HepG2 (cell line): ENCODE measurements at regions not wholly inside any gene's neighbourhood (a gene's known extent, or its start where the extent isn't known, plus 50 kb on each side); places are given as distances from the start of the nearest gene placed in this dataset.

ENCODE experiments used
- ATAC-seq: fragments of 200-7000 bp; cut with Tn5 transposase; 3 replicates; pipeline ENCODE4 v1.9.1; 2020; ENCODE audit warnings: mild to moderate bottlenecking, moderate library complexity
- BruUV-seq: library from RNA; stranded (reverse); fragments of 400-500 nt; replicated peaks from 2 replicates; lab custom pipeline; 2021; lab: Mats Ljungman, UMichigan
- CTCF ChIA-PET: fragments of 300-600 bp; formaldehyde crosslinking; extraction: SDS; loops from one replicate; lab custom pipeline; 2021; ENCODE audit warnings: low total read pairs, inconsistent platforms, low intra/inter-chr PET ratio; lab: Yijun Ruan, JAX
- POLR2A ChIA-PET: fragments of 350-600 bp; sonication (Branson Sonifier 250); formaldehyde crosslinking; loops from one replicate; lab custom pipeline; 2020; ENCODE audit warnings: antibody characterized with exemption, inconsistent platforms; lab: Yijun Ruan, JAX
- DNase-seq: peaks from one replicate; pipeline ENCODE4 v3.0.0-alpha.2; 2015; ENCODE audit warnings: low spot score
- FAIRE-seq: peaks from 3 replicates; lab custom pipeline; 2011; peaks lifted over from hg19 to GRCh38; lab: Jason Lieb, UNC
- H2AFZ ChIP-seq: one replicate; pipeline ENCODE4 v1.6.1; 2011; ENCODE audit warnings: low read length, inconsistent platforms
- H3K27ac ChIP-seq: fragments of 300-600 bp; 3 replicates; pipeline ENCODE4 v1.8.0; 2011; ENCODE audit warnings: mixed run types, mild to moderate bottlenecking, mixed read lengths, low read length, inconsistent platforms; ENCODE audit not compliant: insufficient read depth; ENCODE audit errors: extremely low read length
- H3K27me3 ChIP-seq, 2 experiments: fragments of 200-600 bp in 1 of 2; 2 replicates in 1 of 2; 3 replicates in 1 of 2; pipeline versions ENCODE4 v1.6.0 to v1.8.0; 2011; ENCODE audit warnings: low read length in 2 of 2, mild to moderate bottlenecking in 2 of 2, moderate library complexity in 2 of 2, inconsistent platforms in 1 of 2; ENCODE audit not compliant: insufficient read depth in 2 of 2, control insufficient read depth in 1 of 2
- H3K36me3 ChIP-seq, 2 experiments: fragments of 200-600 bp in 1 of 2; replicated peaks in 1 of 2; 2 replicates in 1 of 2; 3 replicates in 1 of 2; pipeline versions ENCODE4 v1.5.1 to v1.8.0; 2011; ENCODE audit warnings: low read length in 2 of 2, inconsistent platforms in 1 of 2; ENCODE audit not compliant: insufficient read depth in 2 of 2, control insufficient read depth in 1 of 2
- H3K4me1 ChIP-seq: 2 replicates; pipeline ENCODE4 v1.5.1; 2012; ENCODE audit warnings: low read length, inconsistent platforms; ENCODE audit not compliant: insufficient read depth
- H3K4me2 ChIP-seq: 2 replicates; pipeline ENCODE4 v1.6.0; 2011; ENCODE audit warnings: low read depth, low read length, inconsistent platforms
- H3K4me3 ChIP-seq, 3 experiments: fragments of 200-600 bp in 1 of 3; sonication (generic), shearing (Covaris generic) in 1 of 3; replicated peaks in 1 of 3; 2 replicates each; pipeline ENCODE4 v1.5.1; 2011 to 2016; ENCODE audit warnings: low read length in 3 of 3, inconsistent platforms in 2 of 3, low read depth in 2 of 3, mild to moderate bottlenecking in 2 of 3, control low read depth in 1 of 3, mixed read lengths in 1 of 3; ENCODE audit not compliant: insufficient read depth in 1 of 3
- H3K79me2 ChIP-seq: one replicate; pipeline ENCODE4 v1.6.1; 2011; ENCODE audit warnings: low read length, inconsistent platforms; ENCODE audit not compliant: insufficient read depth
- H3K9ac ChIP-seq: 2 replicates; pipeline ENCODE4 v1.6.0; 2011; ENCODE audit warnings: mild to moderate bottlenecking, low read depth, low read length, inconsistent platforms; ENCODE audit not compliant: insufficient read depth
- H3K9me3 ChIP-seq: 2 replicates; pipeline ENCODE4 v1.5.1; 2012; ENCODE audit warnings: mild to moderate bottlenecking, low read length
- H4K20me1 ChIP-seq: 2 replicates; pipeline ENCODE4 v1.6.0; 2011; ENCODE audit warnings: inconsistent platforms, mild to moderate bottlenecking, low read length, moderate library complexity; ENCODE audit not compliant: insufficient read depth
- ARID2 ChIP-seq: sonication (generic); formaldehyde crosslinking; IDR thresholded peaks from 2 replicates; pipeline ENCODE4 v1.8.1; 2022; ENCODE audit warnings: mild to moderate bottlenecking, missing genetic modification reagents, borderline replicate concordance
- ATF4 ChIP-seq, 2 experiments: fragments of 450-650 bp in 1 of 2; sonication (generic) in 1 of 2; formaldehyde crosslinking; IDR thresholded peaks; 2 replicates each; pipeline versions ENCODE4 v1.5.0 to v1.8.0; 2020 to 2022; ENCODE audit warnings: mild to moderate bottlenecking in 1 of 2, missing genetic modification reagents in 1 of 2
- KAT2B ChIP-seq: fragments of 150-350 bp; IDR thresholded peaks from 2 replicates; pipeline ENCODE4 v1.6.1; 2014; ENCODE audit warnings: low read depth, low read length, borderline replicate concordance
- MAFK ChIP-seq, 2 experiments: IDR thresholded peaks in 1 of 2; conservative IDR thresholded peaks in 1 of 2; 2 replicates each; pipeline ENCODE4 v1.6.1; 2011; ENCODE audit warnings: improper control_type of control experiment in 2 of 2, low read length in 2 of 2
- MYPOP ChIP-seq: sonication (generic); formaldehyde crosslinking; IDR thresholded peaks from 2 replicates; pipeline ENCODE4 v1.8.1; 2023; ENCODE audit warnings: mild to moderate bottlenecking, moderate library complexity, missing genetic modification reagents
- PRDM4 ChIP-seq: sonication (generic); formaldehyde crosslinking; IDR thresholded peaks from 2 replicates; pipeline ENCODE4 v1.9.0; 2021; ENCODE audit warnings: missing genetic modification reagents, borderline replicate concordance
- SOX13 ChIP-seq, 3 experiments: fragments of 450-650 bp in 1 of 3; sonication (generic) in 1 of 3; formaldehyde crosslinking in 1 of 3; IDR thresholded peaks in 2 of 3; conservative IDR thresholded peaks in 1 of 3; 2 replicates each; pipeline versions ENCODE4 v1.5.0 to v1.6.1; 2016 to 2020; ENCODE audit warnings: antibody characterized with exemption in 1 of 3, mild to moderate bottlenecking in 1 of 3, missing compliant biosample characterization in 1 of 3, missing genetic modification reagents in 1 of 3, moderate library complexity in 1 of 3
- ZMAT5 ChIP-seq: sonication (generic); formaldehyde crosslinking; IDR thresholded peaks from 2 replicates; pipeline ENCODE4 v1.5.0; 2020; ENCODE audit warnings: mild to moderate bottlenecking, low read depth, missing genetic modification reagents, borderline replicate concordance
- ZNF382 ChIP-seq: sonication (generic); formaldehyde crosslinking; IDR thresholded peaks from 2 replicates; pipeline ENCODE4 v1.5.0; 2020; ENCODE audit warnings: missing genetic modification reagents, mild to moderate bottlenecking, borderline replicate concordance
- ZNF513 ChIP-seq: sonication (generic); formaldehyde crosslinking; conservative IDR thresholded peaks from 2 replicates; pipeline ENCODE4 v1.5.0; 2020; ENCODE audit warnings: missing genetic modification reagents
- WGBS: methylation state at CpG from one replicate; pipeline ENCODE4 v1.1.6; 2017; ENCODE audit warnings: low lambda C conversion rate; 5-methylcytosine and 5-hydroxymethylcytosine counted together
- in situ Hi-C: cut with HindIII; loops from 2 replicates; pipeline ENCODE4 v1.10.0; 2017; ENCODE audit warnings: low pct_unique_long_range_greater_than_20kb; ENCODE audit not compliant: extremely low pct_ligation_motif_present
- intact Hi-C: fragments of 100-400 bp; cut with micrococcal nuclease; formaldehyde crosslinking; loops from one replicate; pipeline ENCODE4 v1.10.0; 2022; ENCODE audit not compliant: unreplicated experiment

GRCh38 chr18:10143596-10143995 lies 229.8 kb downstream of the VAPA start:
- in situ Hi-C loops (no loop called here), intact Hi-C loops (no loop called here)
- Histone ChIP-seq H3K4me2 (no peak overlapping the region), H3K36me3 (no peaks in the 10 kb centered on the region), H4K20me1 (no peaks in the 10 kb centered on the region), H3K4me1 (peaks cover 31% of the 10 kb centered on the region), H3K4me3 (no peak overlapping the region), H3K9ac (no peak overlapping the region), H3K79me2 (no peaks in the 10 kb centered on the region), H3K27me3 (no peaks in the 10 kb centered on the region; a peak in 1 of 5 replicates), H3K27ac (no peak overlapping the region), H3K9me3 (no peaks in the 10 kb centered on the region), H2AFZ (no peak overlapping the region)
- ChIA-PET CTCF (no interaction called here), POLR2A (no interaction called here)
- ATAC-seq: no peak
- DNase-seq: no peak
- 82% methylated on average over 3 of the region's 3 CpGs for WGBS
- no peak for TF ChIP-seq ARID2 (CRISPR knock-in tag)
- BruUV-seq: no TSS peak
- no peak for FAIRE-seq

DNA sequence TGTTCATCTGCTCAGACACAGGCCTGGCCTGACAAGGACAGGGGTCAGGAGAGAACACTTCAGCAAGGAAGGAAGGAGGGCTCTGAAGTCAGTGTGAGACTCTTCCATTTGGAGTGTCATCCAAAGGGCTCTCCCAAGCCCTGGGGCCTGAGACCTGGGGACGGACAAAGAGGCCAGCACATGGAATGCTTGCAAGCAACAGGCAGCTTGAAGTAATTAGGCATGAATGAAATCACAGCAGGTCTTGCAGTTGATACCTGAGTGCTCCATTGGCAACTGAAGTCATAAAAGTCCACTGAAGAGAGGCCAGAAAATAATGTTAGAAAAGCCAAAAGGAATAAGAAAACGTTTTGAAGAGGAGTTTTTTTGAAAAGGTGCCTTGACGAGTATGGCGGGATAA lies 231.7 kb downstream of the VAPA start:
- ATAC-seq: no peak
- no peaks in the 10 kb centered on the region; a peak in 1 of 5 replicates for H3K27me3 ChIP-seq
- H3K4me1 ChIP-seq: peaks cover 17% of the 10 kb centered on the region
- ChIA-PET POLR2A (no interaction called here), CTCF (no interaction called here)
- in situ Hi-C loops (no loop called here), intact Hi-C loops (no loop called here)
- BruUV-seq: no TSS peak
- H2AFZ ChIP-seq: no peak overlapping the region
- no peak overlapping the region for H3K4me2 ChIP-seq
- no peak for FAIRE-seq
- H4K20me1 ChIP-seq: no peaks in the 10 kb centered on the region
- 51% methylated on average over 4 of the region's 4 CpGs for WGBS
- H3K9ac ChIP-seq: no peak overlapping the region
- no peak overlapping the region for H3K4me3 ChIP-seq
- H3K36me3 ChIP-seq: no peaks in the 10 kb centered on the region
- no peaks in the 10 kb centered on the region for H3K9me3 ChIP-seq
- no peak for DNase-seq
- H3K79me2 ChIP-seq: no peaks in the 10 kb centered on the region
- no peak overlapping the region for H3K27ac ChIP-seq
- TF ChIP-seq ZNF382 (CRISPR knock-in tag): no peak
- no peak for TF ChIP-seq PRDM4
- no peak for TF ChIP-seq ZMAT5 (CRISPR knock-in tag)
- no peak for TF ChIP-seq MYPOP (CRISPR knock-in tag)
- no peak for TF ChIP-seq ATF4 (CRISPR knock-in tag; IDR thresholded peaks at IDR 0.05)
- no peak for TF ChIP-seq MAFK (conservative IDR thresholded peaks at IDR 0.05 in 1 of 2, IDR thresholded peaks at IDR 0.05 in 1 of 2; ENCODE audit: low read length in 2 of 2)
- no peak for TF ChIP-seq ZNF513
- TF ChIP-seq SOX13 (IDR thresholded peaks at IDR 0.05): no peak
- no peak for TF ChIP-seq SOX13 (CRISPR knock-in tag; conservative IDR thresholded peaks at IDR 0.05 in 1 of 2, IDR thresholded peaks at IDR 0.05 in 1 of 2)
- TF ChIP-seq KAT2B: no peak
